GM12878 (cell line): ENCODE measurements at regions not wholly inside any gene's neighbourhood (a gene's known extent, or its start where the extent isn't known, plus 50 kb on each side); places are given as distances from the start of the nearest gene placed in this dataset.
A peak's percentile ranks its signal among the peaks of the same experiment; 100 is the strongest.

ENCODE experiments used
- ATAC-seq: fragments of 200-7000 bp; cut with Tn5 transposase; 3 replicates; pipeline ENCODE4 v1.9.1; 2020; ENCODE audit warnings: mild to moderate bottlenecking, moderate library complexity
- BruUV-seq: library from RNA; stranded (reverse); fragments of 400-500 nt; replicated peaks from 2 replicates; lab custom pipeline; 2021; lab: Mats Ljungman, UMichigan
- CTCF ChIA-PET: fragments of 300-600 bp; sonication (Branson Sonifier 250); formaldehyde crosslinking; extraction: SDS; loops from one replicate; lab custom pipeline; 2021; ENCODE audit warnings: inconsistent platforms; lab: Yijun Ruan, JAX
- POLR2A ChIA-PET: fragments of 350-600 bp; formaldehyde crosslinking; extraction: SDS; loops from one replicate; lab custom pipeline; 2021; ENCODE audit warnings: inconsistent platforms; lab: Charles Lee
- RAD21 ChIA-PET: fragments of 300-600 bp; sonication (Branson Sonifier 250); formaldehyde crosslinking; loops from one replicate; lab custom pipeline; 2023; ENCODE audit warnings: antibody characterized with exemption; ENCODE audit not compliant: unreplicated experiment; lab: Charles Lee
- SMC1A ChIA-PET: fragments of 300-600 bp; sonication (Branson Sonifier 250); formaldehyde crosslinking; loops from one replicate; lab custom pipeline; 2023; ENCODE audit not compliant: unreplicated experiment, uncharacterized antibody; lab: Charles Lee
- DNase-seq: peaks from one replicate; pipeline ENCODE4 v3.0.0-alpha.2; 2011; ENCODE audit warnings: low read depth, low spot score
- FAIRE-seq: peaks from 3 replicates; lab custom pipeline; 2011; peaks lifted over from hg19 to GRCh38; lab: Jason Lieb, UNC
- H2AFZ ChIP-seq: 2 replicates; pipeline ENCODE4 v1.6.0; 2011; ENCODE audit warnings: low read depth, low read length, control low read depth; ENCODE audit not compliant: control insufficient read depth
- H3K27ac ChIP-seq: 2 replicates; pipeline ENCODE4 v1.5.1; 2011; ENCODE audit warnings: control low read depth; ENCODE audit not compliant: control insufficient read depth, insufficient read depth
- H3K27me3 ChIP-seq, 2 experiments: replicated peaks in 1 of 2; 2 replicates each; pipeline versions ENCODE4 v1.6.0 to v1.6.1; 2011; ENCODE audit warnings: low read length in 1 of 2; ENCODE audit not compliant: control insufficient read depth in 2 of 2, insufficient read depth in 2 of 2
- H3K36me3 ChIP-seq, 2 experiments: 2 replicates each; pipeline ENCODE4 v1.5.1; 2011; ENCODE audit warnings: low read length in 1 of 2; ENCODE audit not compliant: control insufficient read depth in 2 of 2, insufficient read depth in 2 of 2
- H3K4me1 ChIP-seq: 2 replicates; pipeline ENCODE4 v1.6.1; 2011; ENCODE audit warnings: mild to moderate bottlenecking, low read length, moderate library complexity, mixed read lengths; ENCODE audit not compliant: control insufficient read depth, insufficient read depth
- H3K4me2 ChIP-seq: 2 replicates; pipeline ENCODE4 v1.6.0; 2011; ENCODE audit warnings: control low read depth; ENCODE audit not compliant: control insufficient read depth, insufficient read depth
- H3K4me3 ChIP-seq: fragments of 200-600 bp; sonication (generic); 2 replicates; pipeline ENCODE4 v1.5.1; 2016
- H3K79me2 ChIP-seq: 2 replicates; pipeline ENCODE4 v1.6.0; 2011; ENCODE audit warnings: low read length; ENCODE audit not compliant: control insufficient read depth, insufficient read depth
- H3K9ac ChIP-seq: 2 replicates; pipeline ENCODE4 v1.8.0; 2011; ENCODE audit warnings: low read length, control low read depth, mixed read lengths; ENCODE audit not compliant: control insufficient read depth, insufficient read depth
- H3K9me3 ChIP-seq: replicated peaks from 3 replicates; pipeline ENCODE4 v1.5.1; 2011; ENCODE audit warnings: mild to moderate bottlenecking, low read length; ENCODE audit not compliant: control insufficient read depth, insufficient read depth
- H4K20me1 ChIP-seq: 2 replicates; pipeline ENCODE4 v1.6.0; 2011; ENCODE audit not compliant: control insufficient read depth, insufficient read depth
- ASH2L ChIP-seq: fragments of 300-600, 200-600 bp; sonication (generic); IDR thresholded peaks from 2 replicates; pipeline ENCODE4 v1.6.1; 2017; ENCODE audit warnings: low read depth, mild to moderate bottlenecking, borderline replicate concordance
- CEBPB ChIP-seq, 2 experiments: fragments of 150-350 bp in 1 of 2; IDR thresholded peaks; 2 replicates each; pipeline ENCODE4 v1.6.1; 2012 to 2014; ENCODE audit warnings: low read depth in 2 of 2, low read length in 2 of 2, borderline replicate concordance in 1 of 2, inconsistent platforms in 1 of 2
- HDGF ChIP-seq: fragments of 450-650 bp; IDR thresholded peaks from 2 replicates; pipeline ENCODE4 v1.6.1; 2016; ENCODE audit warnings: antibody characterized with exemption
- IKZF2 ChIP-seq, 2 experiments: fragments of 450-650 bp; IDR thresholded peaks; 2 replicates each; pipeline ENCODE4 v1.6.1; 2017; ENCODE audit warnings: mild to moderate bottlenecking in 2 of 2, moderate library complexity in 2 of 2
- KAT2A ChIP-seq: conservative IDR thresholded peaks from 2 replicates; pipeline ENCODE4 v1.6.1; 2011; ENCODE audit warnings: low read depth, low read length; ENCODE audit not compliant: control insufficient read depth
- MAX ChIP-seq: IDR thresholded peaks from 2 replicates; pipeline ENCODE4 v1.6.1; 2012; ENCODE audit warnings: low read depth, low read length, improper control_type of control experiment
- NR2C1 ChIP-seq: fragments of 450-650 bp; IDR thresholded peaks from 2 replicates; pipeline ENCODE4 v1.6.1; 2017; ENCODE audit warnings: antibody characterized with exemption, mild to moderate bottlenecking, moderate library complexity
- NR2F1 ChIP-seq: fragments of 450-650 bp; conservative IDR thresholded peaks from 2 replicates; pipeline ENCODE4 v1.6.1; 2017; ENCODE audit warnings: mild to moderate bottlenecking
- PAX5 ChIP-seq: IDR thresholded peaks from 2 replicates; pipeline ENCODE4 v1.6.1; 2011; ENCODE audit warnings: low read depth, low read length, borderline replicate concordance
- POLR2AphosphoS2 ChIP-seq: IDR thresholded peaks from 2 replicates; pipeline ENCODE4 v1.6.1; 2011; ENCODE audit warnings: low read depth, mild to moderate bottlenecking, low read length, improper control_type of control experiment, moderate library complexity
- SMAD5 ChIP-seq: IDR thresholded peaks from 2 replicates; pipeline ENCODE4 v1.6.1; 2016; ENCODE audit warnings: antibody characterized with exemption, low read depth
- SRF ChIP-seq, 2 experiments: IDR thresholded peaks; 2 replicates each; pipeline ENCODE4 v1.6.1; 2011; ENCODE audit warnings: low read depth in 2 of 2, low read length in 2 of 2, mild to moderate bottlenecking in 1 of 2, moderate library complexity in 1 of 2
- WRNIP1 ChIP-seq: IDR thresholded peaks from 2 replicates; pipeline ENCODE4 v1.6.1; 2011; ENCODE audit warnings: low read depth, low read length, improper control_type of control experiment, borderline replicate concordance
- YY1 ChIP-seq: IDR thresholded peaks from 2 replicates; pipeline ENCODE4 v1.6.1; 2011; ENCODE audit warnings: low read depth, mild to moderate bottlenecking, low read length
- ZNF384 ChIP-seq: IDR thresholded peaks from 2 replicates; pipeline ENCODE4 v1.6.1; 2012; ENCODE audit warnings: low read depth, mild to moderate bottlenecking, low read length, improper control_type of control experiment, borderline replicate concordance
- WGBS: methylation state at CpG from one replicate; pipeline ENCODE4 v1.1.6; 2016; ENCODE audit warnings: low lambda C conversion rate; ENCODE audit not compliant: insufficient replicate concordance, insufficient coverage; ENCODE audit errors: missing lambda C conversion rate; 5-methylcytosine and 5-hydroxymethylcytosine counted together
- in situ Hi-C: fragments of 300-500 bp; cut with MboI; formaldehyde crosslinking; loops from 9 replicates; pipeline ENCODE4 v1.14.3; 2018; ENCODE audit warnings: mixed read lengths
- intact Hi-C: fragments of 100-400 bp; cut with micrococcal nuclease; formaldehyde crosslinking; loops from one replicate; pipeline ENCODE4 v1.14.2; 2022; ENCODE audit not compliant: unreplicated experiment
- TF ChIP-seq, protein P1 (sequence below): fragments of 450-650 bp; formaldehyde crosslinking; IDR thresholded peaks from 2 replicates; pipeline ENCODE4 v1.4.0; 2020; ENCODE audit warnings: mild to moderate bottlenecking, moderate library complexity
- TF ChIP-seq, protein P2 (sequence below): fragments of 450-650 bp; IDR thresholded peaks from 2 replicates; pipeline ENCODE4 v1.6.1; 2017; ENCODE audit warnings: mild to moderate bottlenecking, moderate library complexity

- ATAC-seq (no peak; the same call in 2 of the 3 replicates), FAIRE-seq (no peak), DNase-seq (no peak)
- SMC1A ChIA-PET: interaction anchor here (0.8 kb wide), 1 partner anchor 20 kb away, joined by 3 read pairs; no protein-coding TSS in a partner anchor
- no peaks in the 10 kb centered on the region for H3K79me2 ChIP-seq
- WGBS: 14% methylated on average over 9 of the region's 9 CpGs
- intact Hi-C loops: no loop called here
- no peak overlapping the region for H3K4me3 ChIP-seq
- BruUV-seq: TSS peak; percentile 5
- no peaks in the 10 kb centered on the region for H4K20me1 ChIP-seq
- H3K4me1 ChIP-seq: no peaks in the 10 kb centered on the region
- H3K27me3 ChIP-seq: no peaks in the 10 kb centered on the region; a peak in 1 of 4 replicates
- CTCF ChIA-PET: interaction anchor here (0.8 to 1.6 kb wide), 3 partner anchors 12 to 31 kb away, joined by 3 to 8 read pairs (median 4); no protein-coding TSS in a partner anchor
- H3K4me2 ChIP-seq: no peak overlapping the region
- RAD21 ChIA-PET: no interaction called here
- no peaks in the 10 kb centered on the region; a peak in 1 of 4 replicates for H3K36me3 ChIP-seq
- H3K9ac ChIP-seq: no peak overlapping the region
- no peak overlapping the region for H2AFZ ChIP-seq
- POLR2A ChIA-PET: no interaction called here
- no peak overlapping the region for H3K27ac ChIP-seq
- H3K9me3 ChIP-seq: no peaks in the 10 kb centered on the region
- in situ Hi-C loops: no loop called here
- no peak for TF ChIP-seq YY1
- no peak for TF ChIP-seq MAX
- TF ChIP-seq KAT2A: no peak
- no peak for TF ChIP-seq POLR2AphosphoS2
- TF ChIP-seq NR2C1: no peak
- no peak for TF ChIP-seq PAX5
- TF ChIP-seq, protein P1, sequence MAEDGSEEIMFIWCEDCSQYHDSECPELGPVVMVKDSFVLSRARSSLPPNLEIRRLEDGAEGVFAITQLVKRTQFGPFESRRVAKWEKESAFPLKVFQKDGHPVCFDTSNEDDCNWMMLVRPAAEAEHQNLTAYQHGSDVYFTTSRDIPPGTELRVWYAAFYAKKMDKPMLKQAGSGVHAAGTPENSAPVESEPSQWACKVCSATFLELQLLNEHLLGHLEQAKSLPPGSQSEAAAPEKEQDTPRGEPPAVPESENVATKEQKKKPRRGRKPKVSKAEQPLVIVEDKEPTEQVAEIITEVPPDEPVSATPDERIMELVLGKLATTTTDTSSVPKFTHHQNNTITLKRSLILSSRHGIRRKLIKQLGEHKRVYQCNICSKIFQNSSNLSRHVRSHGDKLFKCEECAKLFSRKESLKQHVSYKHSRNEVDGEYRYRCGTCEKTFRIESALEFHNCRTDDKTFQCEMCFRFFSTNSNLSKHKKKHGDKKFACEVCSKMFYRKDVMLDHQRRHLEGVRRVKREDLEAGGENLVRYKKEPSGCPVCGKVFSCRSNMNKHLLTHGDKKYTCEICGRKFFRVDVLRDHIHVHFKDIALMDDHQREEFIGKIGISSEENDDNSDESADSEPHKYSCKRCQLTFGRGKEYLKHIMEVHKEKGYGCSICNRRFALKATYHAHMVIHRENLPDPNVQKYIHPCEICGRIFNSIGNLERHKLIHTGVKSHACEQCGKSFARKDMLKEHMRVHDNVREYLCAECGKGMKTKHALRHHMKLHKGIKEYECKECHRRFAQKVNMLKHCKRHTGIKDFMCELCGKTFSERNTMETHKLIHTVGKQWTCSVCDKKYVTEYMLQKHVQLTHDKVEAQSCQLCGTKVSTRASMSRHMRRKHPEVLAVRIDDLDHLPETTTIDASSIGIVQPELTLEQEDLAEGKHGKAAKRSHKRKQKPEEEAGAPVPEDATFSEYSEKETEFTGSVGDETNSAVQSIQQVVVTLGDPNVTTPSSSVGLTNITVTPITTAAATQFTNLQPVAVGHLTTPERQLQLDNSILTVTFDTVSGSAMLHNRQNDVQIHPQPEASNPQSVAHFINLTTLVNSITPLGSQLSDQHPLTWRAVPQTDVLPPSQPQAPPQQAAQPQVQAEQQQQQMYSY (CRISPR knock-in tag): no peak
- TF ChIP-seq HDGF: no peak
- no peak for TF ChIP-seq SMAD5
- TF ChIP-seq WRNIP1: no peak
- TF ChIP-seq, protein P2, sequence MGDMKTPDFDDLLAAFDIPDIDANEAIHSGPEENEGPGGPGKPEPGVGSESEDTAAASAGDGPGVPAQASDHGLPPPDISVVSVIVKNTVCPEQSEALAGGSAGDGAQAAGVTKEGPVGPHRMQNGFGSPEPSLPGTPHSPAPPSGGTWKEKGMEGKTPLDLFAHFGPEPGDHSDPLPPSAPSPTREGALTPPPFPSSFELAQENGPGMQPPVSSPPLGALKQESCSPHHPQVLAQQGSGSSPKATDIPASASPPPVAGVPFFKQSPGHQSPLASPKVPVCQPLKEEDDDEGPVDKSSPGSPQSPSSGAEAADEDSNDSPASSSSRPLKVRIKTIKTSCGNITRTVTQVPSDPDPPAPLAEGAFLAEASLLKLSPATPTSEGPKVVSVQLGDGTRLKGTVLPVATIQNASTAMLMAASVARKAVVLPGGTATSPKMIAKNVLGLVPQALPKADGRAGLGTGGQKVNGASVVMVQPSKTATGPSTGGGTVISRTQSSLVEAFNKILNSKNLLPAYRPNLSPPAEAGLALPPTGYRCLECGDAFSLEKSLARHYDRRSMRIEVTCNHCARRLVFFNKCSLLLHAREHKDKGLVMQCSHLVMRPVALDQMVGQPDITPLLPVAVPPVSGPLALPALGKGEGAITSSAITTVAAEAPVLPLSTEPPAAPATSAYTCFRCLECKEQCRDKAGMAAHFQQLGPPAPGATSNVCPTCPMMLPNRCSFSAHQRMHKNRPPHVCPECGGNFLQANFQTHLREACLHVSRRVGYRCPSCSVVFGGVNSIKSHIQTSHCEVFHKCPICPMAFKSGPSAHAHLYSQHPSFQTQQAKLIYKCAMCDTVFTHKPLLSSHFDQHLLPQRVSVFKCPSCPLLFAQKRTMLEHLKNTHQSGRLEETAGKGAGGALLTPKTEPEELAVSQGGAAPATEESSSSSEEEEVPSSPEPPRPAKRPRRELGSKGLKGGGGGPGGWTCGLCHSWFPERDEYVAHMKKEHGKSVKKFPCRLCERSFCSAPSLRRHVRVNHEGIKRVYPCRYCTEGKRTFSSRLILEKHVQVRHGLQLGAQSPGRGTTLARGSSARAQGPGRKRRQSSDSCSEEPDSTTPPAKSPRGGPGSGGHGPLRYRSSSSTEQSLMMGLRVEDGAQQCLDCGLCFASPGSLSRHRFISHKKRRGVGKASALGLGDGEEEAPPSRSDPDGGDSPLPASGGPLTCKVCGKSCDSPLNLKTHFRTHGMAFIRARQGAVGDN: peak; percentile 68; the same call in 1 of the 2 replicates
- no peak for TF ChIP-seq ZNF384
- TF ChIP-seq ASH2L: no peak
- TF ChIP-seq SRF (IDR thresholded peaks at IDR 0.05; ENCODE audit: low read depth in 2 of 2, low read length in 2 of 2): no peak
- peak; percentile 48; the same call in 1 of the 2 replicates for TF ChIP-seq NR2F1
- peak in 1 of 2 experiments; percentile 21; a peak in 2 of 4 replicates for TF ChIP-seq IKZF2 (IDR thresholded peaks at IDR 0.05)
- no peak for TF ChIP-seq CEBPB (IDR thresholded peaks at IDR 0.05; ENCODE audit: borderline replicate concordance in 1 of 2, low read depth in 2 of 2, low read length in 2 of 2)
Observed at GRCh38 chr17:72571813-72572396, 451.1 kb downstream of the SOX9 start.
